ENCODE measurements at regions not wholly inside any gene's neighbourhood (a gene's known extent, or its start where the extent isn't known, plus 50 kb on each side); places are given as distances from the start of the nearest gene placed in this dataset.

- no peak for TF ChIP-seq CTCF (IDR thresholded peaks at IDR 0.05 in 4 of 5, conservative IDR thresholded peaks at IDR 0.05 in 1 of 5)
- no peak for TF ChIP-seq POLR2A (IDR thresholded peaks at IDR 0.05)
Measured at GRCh38 chr19:13561461-13561860, 55.2 kb upstream of the CACNA1A start.
